Neural progenitor cell (in vitro differentiated cells): ENCODE measurements at regions not wholly inside any gene's neighbourhood (a gene's known extent, or its start where the extent isn't known, plus 50 kb on each side); places are given as distances from the start of the nearest gene placed in this dataset.

Experiments
- CTCF ChIP-seq: fragments of 200-600 bp; sonication (generic); IDR thresholded peaks from 2 replicates; pipeline ENCODE4 v1.5.1; 2017; ENCODE audit warnings: antibody characterized with exemption, mild to moderate bottlenecking
- EZH2 ChIP-seq: fragments of 200-600 bp; sonication (generic); IDR thresholded peaks from 2 replicates; pipeline ENCODE4 v1.6.1; 2017; ENCODE audit warnings: antibody characterized with exemption, mild to moderate bottlenecking, moderate library complexity
- EZH2phosphoT487 ChIP-seq: fragments of 200-600 bp; sonication (generic); IDR thresholded peaks from 2 replicates; pipeline ENCODE4 v1.6.1; 2017; ENCODE audit warnings: antibody characterized with exemption

- TF ChIP-seq CTCF, result no peak
- no peak for TF ChIP-seq EZH2phosphoT487
- TF ChIP-seq EZH2, result no peak
These were observed 110.2 kb upstream of the WDR1 start for GRCh38 chr4:10226756-10227155.
